Mesenteric fat pad (tissue), 1 donor: ENCODE measurements at regions not wholly inside any gene's neighbourhood (a gene's known extent, or its start where the extent isn't known, plus 50 kb on each side); places are given as distances from the start of the nearest gene placed in this dataset.

ENCODE experiments used
- DNase-seq: peaks from one replicate; pipeline ENCODE4 v3.0.0-alpha.2; 2020; ENCODE audit warnings: low spot score
- donor health status: DM: yes; HTN: yes; CAD: no.

DNA sequence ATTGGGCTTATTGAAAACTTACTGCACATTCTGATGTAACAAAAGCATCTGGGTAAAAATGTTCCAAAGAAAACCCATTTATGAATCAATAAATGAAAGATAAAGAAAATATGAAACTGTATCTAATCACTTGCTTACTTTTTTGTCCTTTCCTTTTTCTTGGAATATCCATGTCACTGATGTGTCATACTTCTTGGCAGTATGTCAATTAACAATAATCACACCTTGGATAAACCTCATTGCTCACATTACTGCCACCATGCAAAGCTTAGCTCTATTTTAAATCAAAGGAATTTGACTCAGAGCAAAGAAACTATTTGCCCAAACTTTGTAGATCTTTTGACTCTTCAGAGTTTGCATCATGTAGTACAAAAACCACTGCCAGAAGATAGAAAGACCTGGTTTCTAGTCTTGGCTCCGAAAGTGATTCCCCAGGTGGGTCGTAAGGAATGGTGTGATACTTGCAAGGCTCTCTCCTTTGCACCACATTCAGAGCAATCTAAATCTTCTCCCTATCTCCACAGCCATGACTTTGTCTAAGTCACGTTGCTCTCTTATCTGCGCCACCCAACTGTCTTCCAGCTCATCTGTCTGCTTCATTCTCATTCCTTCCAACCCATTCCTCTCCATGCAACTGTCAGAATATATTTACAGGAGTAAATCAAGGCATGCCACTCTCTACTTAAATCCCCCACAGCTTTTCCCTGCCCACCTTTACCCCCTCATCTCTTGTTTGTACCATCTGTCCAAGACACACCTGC lies 311.9 kb downstream of the COG6 start:
- no peak for DNase-seq

GRCh38 chr13:39968646-39969475 lies 313.4 kb downstream of the COG6 start:
- no peak for DNase-seq

DNA sequence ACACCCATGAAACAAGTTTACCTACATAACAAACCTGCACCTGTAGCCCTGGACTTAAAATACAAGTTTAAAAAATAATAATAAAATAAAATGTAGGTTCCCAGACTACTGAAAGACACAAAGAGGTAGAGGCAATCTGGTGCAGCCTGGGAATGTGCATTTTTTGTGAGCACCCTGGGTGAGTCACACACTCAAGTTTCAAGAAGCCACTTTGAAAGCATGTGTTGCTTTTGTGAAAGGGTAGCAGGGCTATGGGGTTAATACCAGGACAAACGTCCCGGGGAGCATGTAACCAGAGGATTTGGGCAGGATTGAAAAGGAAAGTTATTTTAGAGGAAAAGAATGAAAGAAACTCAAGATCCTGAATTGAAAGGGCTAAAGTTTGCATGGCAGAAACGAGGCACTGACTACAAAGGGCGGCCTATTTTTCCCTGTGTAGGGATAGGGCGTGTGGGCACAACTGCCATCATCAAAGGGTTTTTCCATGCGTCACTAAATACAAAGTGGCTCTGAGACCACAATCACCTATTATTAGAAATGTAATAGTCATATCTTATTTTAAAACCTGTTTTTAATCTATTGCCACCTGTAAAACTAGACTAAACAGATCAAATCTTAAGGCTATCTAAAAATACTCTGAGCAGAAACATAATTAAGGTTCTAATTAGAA lies 314.9 kb downstream of the COG6 start:
- DNase-seq = no peak

- DNase-seq = no peak
Measured at GRCh38 chr13:39971526-39971925, 316.1 kb downstream of the COG6 start.

GRCh38 chr13:39976481-39976880 lies 321.0 kb downstream of the COG6 start:
- no peak for DNase-seq

- DNase-seq = no peak
Measured at GRCh38 chr13:39981056-39981455, 325.6 kb downstream of the COG6 start.

DNA sequence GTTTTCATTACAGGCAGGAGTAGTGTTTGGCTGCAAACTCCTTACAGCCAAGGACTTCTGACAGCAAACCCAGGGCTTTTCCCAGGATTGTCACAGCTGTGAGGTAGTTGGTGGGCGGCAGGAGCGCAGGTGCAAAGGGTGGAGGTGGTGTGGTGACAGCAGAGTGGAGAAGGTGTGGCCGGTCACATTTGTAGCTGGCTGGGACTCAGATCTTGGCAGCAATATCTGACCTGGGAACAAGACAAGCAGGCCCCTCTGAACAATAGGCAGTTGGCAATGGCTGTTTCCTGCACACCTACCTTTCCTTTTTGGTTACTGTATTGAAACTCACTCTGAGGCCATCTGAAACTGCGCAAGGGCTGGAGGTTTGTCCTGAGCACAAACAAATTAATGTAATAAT lies 327.3 kb downstream of the COG6 start:
- no peak for DNase-seq

GRCh38 chr13:39985071-39985470 lies 329.6 kb downstream of the COG6 start:
- no peak for DNase-seq

DNA sequence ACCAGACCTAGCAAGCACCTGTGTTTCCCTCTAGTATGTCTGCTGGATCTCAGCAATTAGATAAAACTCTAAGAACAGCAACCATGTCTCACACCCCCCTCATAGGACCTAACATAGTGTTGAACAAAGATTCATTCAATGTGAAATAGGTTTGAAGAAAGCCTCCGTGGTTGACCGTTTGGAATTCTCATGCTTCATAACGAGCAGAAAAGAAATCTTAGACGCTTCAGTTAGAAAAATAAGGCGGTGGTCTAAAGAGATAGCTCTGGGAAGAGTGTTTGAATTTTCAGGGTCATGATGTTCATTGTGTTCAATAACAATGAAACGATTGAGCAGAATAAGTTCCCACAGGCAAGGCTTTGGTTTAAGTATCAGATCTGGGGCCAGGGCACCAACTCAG lies 332.9 kb downstream of the COG6 start:
- no peak for DNase-seq

- DNase-seq = no peak
Measured at GRCh38 chr13:39998166-39998565, 342.7 kb downstream of the COG6 start.

- DNase-seq = no peak
Measured at GRCh38 chr13:40002016-40002415, 346.6 kb downstream of the COG6 start.

GRCh38 chr13:40013554-40013953 lies 358.1 kb downstream of the COG6 start:
- DNase-seq = no peak

DNA sequence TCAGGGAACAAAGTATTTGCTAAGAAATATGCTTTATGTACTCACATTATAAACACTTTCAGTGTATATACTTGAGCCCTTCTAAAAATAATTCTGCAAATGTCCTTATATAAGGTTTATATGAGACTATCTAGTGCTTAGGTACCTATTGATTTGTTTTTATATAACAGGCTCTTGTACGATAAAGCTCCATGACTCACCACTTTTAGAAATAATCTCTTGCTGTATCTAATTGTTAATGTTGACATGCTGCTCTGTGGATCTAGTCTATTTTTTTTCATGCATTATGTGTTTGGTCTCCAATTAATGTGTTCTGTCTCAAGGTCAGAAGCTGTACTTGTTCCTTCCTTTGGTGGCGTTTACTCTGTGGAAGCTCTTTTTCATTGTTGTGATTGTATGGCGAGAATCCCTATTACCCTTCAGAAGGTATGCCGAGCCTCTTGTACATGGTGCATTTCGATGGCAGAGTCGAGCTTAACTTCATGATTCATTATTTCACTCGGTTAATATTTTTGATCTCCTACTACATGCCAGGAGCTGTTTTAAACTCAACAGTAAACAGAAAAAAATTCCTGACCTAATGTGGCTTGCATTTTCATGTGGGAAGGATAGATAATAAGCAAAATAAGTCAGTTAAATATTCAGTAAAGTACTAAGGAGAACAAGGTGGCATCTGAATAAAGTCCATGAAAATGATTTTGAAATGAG lies 361.6 kb downstream of the COG6 start:
- DNase-seq = no peak

DNA sequence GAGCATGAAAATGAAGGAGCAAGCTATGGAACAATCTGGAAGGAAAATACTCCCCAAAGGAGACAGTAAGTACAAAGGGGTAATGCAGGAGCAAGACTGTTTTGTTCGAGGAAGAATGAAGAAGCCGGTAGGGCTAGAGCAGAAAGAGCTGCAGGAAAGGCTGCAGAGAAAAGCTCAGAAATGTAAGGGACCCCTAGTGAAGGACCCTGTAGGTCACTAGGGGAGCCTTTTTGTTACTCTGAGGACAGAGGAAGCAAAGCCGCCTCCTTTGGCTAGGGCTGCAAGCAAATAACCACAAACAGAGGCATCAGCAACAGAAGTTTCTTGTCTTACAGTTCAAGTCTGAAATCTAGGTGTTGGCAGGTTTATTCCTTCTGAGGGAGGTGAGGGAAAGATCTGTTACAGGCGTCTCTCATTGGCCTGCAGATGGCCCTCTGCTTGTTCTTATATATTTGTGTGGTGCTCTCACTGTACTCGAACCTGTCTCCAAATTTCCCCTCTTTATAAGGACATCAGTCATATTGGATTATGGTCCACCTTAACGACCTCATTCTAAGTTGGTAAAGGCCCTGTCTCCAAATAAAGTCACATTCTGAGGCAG lies 362.3 kb downstream of the COG6 start:
- no peak for DNase-seq

DNA sequence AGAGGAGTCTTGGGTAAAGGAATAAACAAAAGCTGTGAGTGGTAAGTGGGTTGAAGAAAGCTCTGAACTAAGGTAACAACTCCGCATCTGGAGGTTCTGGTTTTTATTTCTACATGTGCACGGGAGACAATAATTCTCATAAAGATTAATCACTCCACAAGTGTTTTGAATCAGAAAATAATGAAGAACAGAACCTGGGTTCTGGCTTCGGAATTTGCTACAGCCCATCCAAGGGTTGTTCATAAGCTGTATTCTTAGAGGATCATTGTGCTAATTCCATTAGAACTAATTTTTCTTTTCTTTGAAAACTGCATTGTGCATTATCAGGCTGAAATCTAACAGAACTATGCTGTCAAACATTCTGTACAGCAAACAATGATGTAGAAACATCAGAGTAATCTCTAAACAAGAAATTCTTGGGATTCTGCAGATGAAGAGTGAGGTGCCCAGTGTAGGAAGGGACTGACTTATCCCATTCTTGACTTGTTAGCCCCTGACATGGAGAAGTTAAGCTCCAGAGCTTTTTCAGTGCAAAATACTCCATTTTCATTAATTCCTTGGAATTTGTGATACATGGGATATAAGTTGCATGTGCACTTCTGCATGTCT lies 368.2 kb downstream of the COG6 start:
- DNase-seq = no peak

DNA sequence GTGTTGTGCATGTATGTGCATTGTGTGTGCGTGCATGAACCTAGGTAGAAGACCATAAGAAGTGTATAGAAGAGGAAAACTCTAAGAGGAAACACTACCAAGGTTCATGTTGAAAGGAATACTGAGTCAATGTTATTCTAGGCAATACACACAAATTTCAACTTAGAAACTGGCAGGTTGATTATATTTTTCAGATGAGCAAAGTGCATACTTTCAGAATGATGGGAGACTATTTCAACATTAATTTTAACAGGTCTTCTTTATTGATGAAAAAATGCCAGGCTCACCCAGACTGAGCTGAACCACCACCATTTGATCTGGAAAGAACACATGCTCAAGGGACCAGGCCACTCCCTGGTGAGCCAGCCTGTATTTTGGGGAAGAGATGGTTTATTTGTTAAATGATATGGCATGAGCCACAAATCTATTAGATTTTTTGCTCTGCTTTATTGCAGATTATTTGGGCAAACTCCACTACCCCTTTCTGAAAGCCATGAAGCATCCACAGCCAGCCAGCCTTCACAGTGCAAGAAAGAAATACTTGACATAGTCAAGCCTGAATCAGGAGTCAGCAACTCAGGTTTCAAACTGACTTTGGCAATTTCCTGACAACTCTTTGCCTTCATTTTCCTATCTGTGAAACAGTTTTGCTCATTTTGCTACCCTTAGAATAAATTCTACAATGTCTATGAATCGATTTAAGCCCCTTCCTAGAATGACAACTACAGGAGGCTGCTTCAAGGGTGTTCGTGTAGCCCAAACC lies 368.9 kb downstream of the COG6 start:
- no peak for DNase-seq

DNA sequence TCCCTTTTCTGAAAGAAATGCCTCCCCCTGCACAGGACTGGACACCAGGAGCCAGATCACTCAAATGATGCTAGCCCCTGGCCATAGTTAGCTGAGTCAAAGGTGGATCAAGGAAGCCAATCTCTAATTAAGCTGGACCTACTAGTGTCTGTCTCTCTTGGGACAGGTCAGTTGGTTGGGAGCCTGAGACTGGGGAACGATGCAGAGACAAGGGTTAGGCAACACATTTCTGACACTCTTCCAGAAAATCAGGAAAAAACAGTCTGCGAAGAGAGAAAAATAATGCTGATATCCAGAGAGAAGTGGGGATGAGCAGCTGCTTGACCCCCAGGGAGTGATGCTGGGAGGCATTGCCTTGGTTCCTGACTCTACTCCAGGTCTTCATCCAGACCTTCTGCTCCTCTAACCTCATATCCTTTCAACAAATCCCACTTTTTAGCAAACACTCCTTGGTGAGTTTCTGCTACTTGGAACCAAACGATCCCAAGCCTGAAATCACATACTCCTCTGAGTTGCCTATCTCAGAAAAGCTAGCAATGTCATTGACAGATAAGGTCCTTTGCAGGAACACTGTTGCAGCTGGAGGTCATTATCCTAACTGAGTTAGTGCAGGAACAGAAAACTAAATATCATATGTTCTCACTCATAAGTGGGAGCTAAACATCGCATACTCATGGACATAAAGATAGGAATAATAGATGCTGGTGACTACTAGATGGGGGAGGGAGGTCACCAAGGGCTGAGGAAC lies 369.7 kb downstream of the COG6 start:
- no peak for DNase-seq

- DNase-seq = no peak
Measured at GRCh38 chr13:40026174-40026585, 370.7 kb downstream of the COG6 start.

GRCh38 chr13:40026741-40027140 lies 371.3 kb downstream of the COG6 start:
- DNase-seq = no peak
